ENCODE measurements at regions not wholly inside any gene's neighbourhood (a gene's known extent, or its start where the extent isn't known, plus 50 kb on each side); places are given as distances from the start of the nearest gene placed in this dataset.

GRCh38 chr5:54860321-54860720, 125.1 kb downstream of the ESM1 start:
- no peak overlapping the region for H3K27ac ChIP-seq (ENCODE audit: low read depth in 1 of 2, low read length in 2 of 2)
- peaks cover 7 to 24% of the 10 kb centered on the region in 2 donors for H3K9me3 ChIP-seq (replicated peaks in 1 of 2; ENCODE audit: control insufficient read depth in 1 of 2, insufficient read depth in 1 of 2, low read length in 2 of 2)
- peak overlapping the region in 1 of 3 experiments; percentile 5 for H3K4me3 ChIP-seq (replicated peaks in 1 of 3; ENCODE audit: low read depth in 2 of 3, low read length in 3 of 3)
- H3K4me1 Mint-ChIP-seq = peaks cover 24% of the 10 kb centered on the region
- no peaks in the 10 kb centered on the region for H4K20me1 ChIP-seq (ENCODE audit: insufficient read depth, low read length)
- H3K27ac Mint-ChIP-seq = peak overlapping the region in 1 of 7 donors; percentile 42
- no peaks in the 10 kb centered on the region for H3K36me3 ChIP-seq (replicated peaks in 1 of 2; ENCODE audit: control insufficient read depth in 1 of 2, insufficient read depth in 2 of 2, low read length in 2 of 2)
- H2AFZ ChIP-seq (ENCODE audit: insufficient read depth, low read depth, low read length, poor library complexity, severe bottlenecking) = no peak overlapping the region
- TF ChIP-seq CTCF (IDR thresholded peaks at IDR 0.05) = no peak
- no peak overlapping the region for H3K9ac ChIP-seq (ENCODE audit: insufficient read depth, low read length, poor library complexity, severe bottlenecking)
- H3K4me2 ChIP-seq (replicated peaks; ENCODE audit: extremely low read depth, low read length, poor library complexity, severe bottlenecking) = peak overlapping the region; percentile 19
- H3K4me3 Mint-ChIP-seq = no peak overlapping the region
- H3K9me3 Mint-ChIP-seq = peaks cover 8 to 28% (median 18%) of the 10 kb centered on the region in 7 donors
- peak in 1 of 3 donors; percentile 33 for DNase-seq
- H3K27me3 ChIP-seq (ENCODE audit: control insufficient read depth in 2 of 2, insufficient read depth in 2 of 2, low read length in 2 of 2) = peaks cover 0 to 3% of the 10 kb centered on the region in 2 donors
- no peaks in the 10 kb centered on the region for H3K36me3 Mint-ChIP-seq
- intact Hi-C loops (cut with micrococcal nuclease) = no loop called here
- WGBS (ENCODE audit: insufficient coverage) = 67% methylated on average over 1 of the region's 2 CpGs
- no peaks in the 10 kb centered on the region for H3K79me2 ChIP-seq (ENCODE audit: insufficient read depth, low read length)
- peaks cover 4 to 10% (median 4%) of the 10 kb centered on the region in 3 donors for H3K27me3 Mint-ChIP-seq (ENCODE audit: low read depth in 3 of 3)
- H3K4me1 ChIP-seq (ENCODE audit: control insufficient read depth in 1 of 2, insufficient read depth in 2 of 2, low read length in 2 of 2) = peaks cover 13 to 20% of the 10 kb centered on the region in 2 donors

DNA sequence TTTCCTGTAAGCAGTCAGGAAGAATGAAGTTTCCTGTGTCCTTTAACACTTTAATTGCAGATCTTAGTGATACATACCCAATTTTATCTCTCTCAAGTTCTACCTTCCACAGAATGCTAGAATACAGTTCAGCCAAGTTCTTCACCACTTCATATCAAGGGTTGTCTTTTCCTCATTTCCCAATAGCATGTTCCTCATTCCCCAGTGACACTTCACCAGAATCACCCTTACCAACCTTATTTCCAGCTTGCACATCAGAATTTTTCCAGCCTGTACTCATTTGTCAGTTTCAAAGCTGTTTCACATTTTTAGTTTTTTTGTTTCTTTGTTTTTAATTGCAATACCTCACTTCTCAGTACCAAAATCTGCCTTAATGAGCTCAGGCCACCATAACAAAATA, 126.1 kb downstream of the ESM1 start:
- Mint-ChIP-seq H3K27ac (no peak overlapping the region), H3K36me3 (no peaks in the 10 kb centered on the region), H3K9me3 (peaks cover 8 to 28% (median 18%) of the 10 kb centered on the region in 7 donors), H3K4me3 (no peak overlapping the region), H3K4me1 (peaks cover 24% of the 10 kb centered on the region), H3K27me3 (ENCODE audit: low read depth in 3 of 3) (peaks cover 4 to 10% (median 4%) of the 10 kb centered on the region in 3 donors)
- Histone ChIP-seq H3K27me3 (ENCODE audit: control insufficient read depth in 2 of 2, insufficient read depth in 2 of 2, low read length in 2 of 2) (peaks cover 0 to 3% of the 10 kb centered on the region in 2 donors), H3K4me2 (replicated peaks; ENCODE audit: extremely low read depth, low read length, poor library complexity, severe bottlenecking) (no peak overlapping the region), H4K20me1 (ENCODE audit: insufficient read depth, low read length) (no peaks in the 10 kb centered on the region), H3K4me3 (replicated peaks in 1 of 3; ENCODE audit: low read depth in 2 of 3, low read length in 3 of 3) (no peak overlapping the region), H2AFZ (ENCODE audit: insufficient read depth, low read depth, low read length, poor library complexity, severe bottlenecking) (no peak overlapping the region), H3K4me1 (ENCODE audit: control insufficient read depth in 1 of 2, insufficient read depth in 2 of 2, low read length in 2 of 2) (peaks cover 13 to 20% of the 10 kb centered on the region in 2 donors), H3K9ac (ENCODE audit: insufficient read depth, low read length, poor library complexity, severe bottlenecking) (no peak overlapping the region), H3K36me3 (replicated peaks in 1 of 2; ENCODE audit: control insufficient read depth in 1 of 2, insufficient read depth in 2 of 2, low read length in 2 of 2) (no peaks in the 10 kb centered on the region), H3K79me2 (ENCODE audit: insufficient read depth, low read length) (no peaks in the 10 kb centered on the region), H3K9me3 (replicated peaks in 1 of 2; ENCODE audit: control insufficient read depth in 1 of 2, insufficient read depth in 1 of 2, low read length in 2 of 2) (peaks cover 7 to 24% of the 10 kb centered on the region in 2 donors), H3K27ac (ENCODE audit: low read depth in 1 of 2, low read length in 2 of 2) (no peak overlapping the region)
- intact Hi-C loops (cut with micrococcal nuclease) = no loop called here
- TF ChIP-seq CTCF (IDR thresholded peaks at IDR 0.05) = no peak
- peak in 1 of 3 donors; percentile 16 for DNase-seq
